Lower leg skin (tissue), 4 donors: ENCODE measurements at regions not wholly inside any gene's neighbourhood (a gene's known extent, or its start where the extent isn't known, plus 50 kb on each side); places are given as distances from the start of the nearest gene placed in this dataset.

Experiments used
- DNase-seq, 2 donors: peaks; one replicate each; pipeline ENCODE4 v3.0.0-alpha.2; 2019; ENCODE audit warnings: low spot score in 2 of 2
- H3K4me3 ChIP-seq: fragments of 200-600 bp; sonication (generic); 2 replicates; pipeline ENCODE4 v1.5.1; 2017; ENCODE audit warnings: mild to moderate bottlenecking, low read depth; ENCODE audit not compliant: poor library complexity, severe bottlenecking
- POLR2A ChIP-seq, 2 donors: fragments of 450-650 bp; IDR thresholded peaks; one replicate each; pipeline ENCODE4 v1.6.1; 2016 to 2017; ENCODE audit warnings: antibody characterized with exemption in 2 of 2, mild to moderate bottlenecking in 1 of 2, moderate library complexity in 1 of 2
- WGBS, 2 donors: methylation state at CpG; one replicate each; pipeline ENCODE4 v1.1.5; 2018; 5-methylcytosine and 5-hydroxymethylcytosine counted together
- intact Hi-C: fragments of 100-400 bp; cut with DNase I; formaldehyde crosslinking; loops from one replicate; pipeline ENCODE4 v1.15.0; 2023; ENCODE audit warnings: low total_unique reads
- TF ChIP-seq, protein P1 (sequence below), 3 donors: fragments of 450-650 bp; IDR thresholded peaks; one replicate each; pipeline ENCODE4 v1.5.1; 2016; ENCODE audit warnings: antibody characterized with exemption in 3 of 3, mild to moderate bottlenecking in 3 of 3, moderate library complexity in 2 of 3

DNA sequence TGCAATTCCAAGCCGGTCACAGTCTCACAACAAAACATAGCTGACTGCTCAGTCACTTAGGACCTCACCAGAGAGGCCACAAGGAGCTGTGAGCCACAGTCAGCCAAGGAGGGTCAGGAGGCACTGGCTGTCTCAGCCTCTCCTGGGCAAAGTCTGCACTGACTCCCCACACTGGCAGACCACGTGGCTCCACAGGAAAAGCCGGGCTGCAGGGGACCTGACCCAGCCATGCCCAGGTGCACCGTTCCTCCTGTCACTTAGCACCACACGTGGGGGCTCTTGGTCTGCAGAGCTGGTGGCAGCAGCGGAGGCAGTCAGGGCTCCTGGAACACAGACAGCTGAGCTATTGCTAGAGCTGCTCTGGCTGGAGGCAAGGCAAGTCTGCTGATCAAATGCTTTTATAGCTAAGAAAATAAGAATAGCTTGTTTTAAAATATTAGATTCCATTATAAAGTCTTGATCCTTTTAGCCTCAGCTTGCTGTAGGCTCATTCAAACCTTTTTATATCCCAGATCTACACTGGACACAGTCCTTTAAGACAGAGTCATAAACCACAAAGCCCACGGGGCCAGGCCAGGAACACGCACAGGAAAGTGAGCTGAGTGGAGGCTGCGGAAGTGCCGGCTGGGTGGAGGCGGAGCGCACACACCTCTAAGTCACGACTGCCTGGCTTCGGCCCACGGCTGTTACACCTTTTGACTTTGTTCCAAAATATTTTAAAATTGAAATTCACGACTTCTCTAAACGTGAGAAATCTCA is 744.1 kb downstream of the UQCRFS1 start:
- WGBS, 2 donors: 8 to 16% methylated on average over 17 of the region's 17 CpGs
- no peak overlapping the region for H3K4me3 ChIP-seq
- TF ChIP-seq, protein P1, sequence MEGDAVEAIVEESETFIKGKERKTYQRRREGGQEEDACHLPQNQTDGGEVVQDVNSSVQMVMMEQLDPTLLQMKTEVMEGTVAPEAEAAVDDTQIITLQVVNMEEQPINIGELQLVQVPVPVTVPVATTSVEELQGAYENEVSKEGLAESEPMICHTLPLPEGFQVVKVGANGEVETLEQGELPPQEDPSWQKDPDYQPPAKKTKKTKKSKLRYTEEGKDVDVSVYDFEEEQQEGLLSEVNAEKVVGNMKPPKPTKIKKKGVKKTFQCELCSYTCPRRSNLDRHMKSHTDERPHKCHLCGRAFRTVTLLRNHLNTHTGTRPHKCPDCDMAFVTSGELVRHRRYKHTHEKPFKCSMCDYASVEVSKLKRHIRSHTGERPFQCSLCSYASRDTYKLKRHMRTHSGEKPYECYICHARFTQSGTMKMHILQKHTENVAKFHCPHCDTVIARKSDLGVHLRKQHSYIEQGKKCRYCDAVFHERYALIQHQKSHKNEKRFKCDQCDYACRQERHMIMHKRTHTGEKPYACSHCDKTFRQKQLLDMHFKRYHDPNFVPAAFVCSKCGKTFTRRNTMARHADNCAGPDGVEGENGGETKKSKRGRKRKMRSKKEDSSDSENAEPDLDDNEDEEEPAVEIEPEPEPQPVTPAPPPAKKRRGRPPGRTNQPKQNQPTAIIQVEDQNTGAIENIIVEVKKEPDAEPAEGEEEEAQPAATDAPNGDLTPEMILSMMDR (IDR thresholded peaks at IDR 0.05): no peak
- no peak for TF ChIP-seq POLR2A (IDR thresholded peaks at IDR 0.05)
- DNase-seq: no peak
- intact Hi-C loops: loop anchor here (10.0 kb wide), 1 partner anchor 256 kb away; no protein-coding TSS in a partner anchor

DNA sequence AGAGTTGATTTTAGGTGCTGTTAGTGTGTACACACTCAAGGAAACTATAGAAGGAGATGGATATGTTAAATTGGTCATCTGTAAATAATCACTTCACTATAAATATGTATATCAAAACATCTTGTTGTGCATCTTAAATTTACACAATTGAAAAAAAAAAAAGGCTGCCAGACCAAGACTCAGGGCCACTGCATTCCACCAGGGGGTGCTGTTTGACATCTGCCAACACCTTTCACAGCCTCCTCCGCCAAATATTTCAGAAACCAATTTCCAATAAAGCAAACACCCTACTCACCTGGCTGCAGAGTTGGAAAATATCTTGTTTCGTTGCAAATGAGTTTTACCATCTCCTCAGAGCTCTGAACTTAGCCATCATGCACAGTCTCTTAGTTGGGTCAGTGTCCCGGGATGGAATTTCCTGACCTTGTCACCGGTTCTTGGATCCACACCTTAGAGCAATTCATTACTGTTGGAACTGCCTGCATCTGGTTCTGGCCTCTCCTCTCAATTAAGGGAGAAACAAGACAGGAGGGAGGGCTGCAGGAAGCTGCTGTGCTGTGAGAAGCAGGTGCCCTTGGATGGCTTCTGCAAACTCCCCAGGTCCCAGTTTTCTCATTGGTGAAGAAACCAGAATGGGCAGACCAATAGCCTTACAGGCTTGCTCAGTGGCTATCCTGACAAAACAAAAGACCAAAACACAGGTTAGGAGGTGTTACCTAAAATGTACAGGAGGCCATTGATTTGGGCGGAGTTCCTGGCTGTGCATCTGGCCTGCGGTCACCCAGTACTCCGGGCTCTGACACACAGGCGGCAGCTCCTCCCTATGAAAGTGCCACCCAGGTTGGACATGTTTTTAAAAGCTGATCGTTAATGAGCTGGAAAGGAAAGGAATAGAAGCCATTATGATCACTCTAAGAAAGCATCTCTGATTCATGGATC is 746.6 kb downstream of the UQCRFS1 start:
- DNase-seq: peak in 1 of 2 donors; percentile 88

DNA sequence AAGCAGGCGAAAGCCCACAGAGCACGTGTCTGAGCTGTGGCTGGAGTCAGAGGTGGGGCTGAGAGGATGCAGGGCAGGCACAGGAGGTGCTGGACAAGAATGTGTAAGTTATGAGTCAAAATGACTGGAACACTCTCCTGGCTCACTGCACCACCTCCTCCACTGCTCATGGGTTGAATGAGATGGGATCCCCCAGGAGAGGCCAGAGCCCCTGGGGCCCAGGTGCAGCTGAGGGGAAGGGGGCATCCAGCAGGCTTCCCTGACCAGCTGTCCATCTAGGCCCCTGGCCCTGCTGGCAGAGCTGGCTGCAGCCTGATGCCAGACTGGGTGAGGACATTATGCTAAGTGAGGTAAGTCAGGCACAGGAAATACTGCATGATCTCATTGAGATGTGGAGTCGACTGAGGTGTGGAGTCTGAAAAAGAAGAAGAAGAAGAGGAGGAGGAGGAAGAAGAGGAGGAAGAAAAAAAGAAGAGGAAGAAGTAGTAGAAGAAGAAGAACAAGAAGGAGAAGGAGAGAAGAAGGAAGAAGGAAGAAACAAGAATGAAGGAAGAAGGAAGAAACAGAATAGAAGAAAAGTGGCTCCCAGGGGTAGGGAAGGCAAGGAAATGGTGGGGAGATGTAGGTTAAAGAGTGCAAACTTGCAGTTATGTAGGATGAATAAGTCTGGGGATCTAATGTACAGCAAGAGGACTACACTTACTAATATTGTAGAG is 747.4 kb downstream of the UQCRFS1 start:
- TF ChIP-seq POLR2A (IDR thresholded peaks at IDR 0.05): no peak
- TF ChIP-seq, protein P1 (IDR thresholded peaks at IDR 0.05): no peak
- H3K4me3 ChIP-seq: no peak overlapping the region
- intact Hi-C loops: loop anchor here (10.0 kb wide), 1 partner anchor 259 kb away; no protein-coding TSS in a partner anchor
- WGBS, 2 donors: 73 to 79% methylated on average over 3 of the region's 3 CpGs
- peak in 1 of 2 donors; percentile 79 for DNase-seq

More for the DNA sequence above, 746.6 kb downstream of the UQCRFS1 start:
- intact Hi-C loops: loop anchor here (10.0 kb wide), 1 partner anchor 258 kb away; no protein-coding TSS in a partner anchor
- 56 to 62% methylated on average over 9 of the region's 9 CpGs for WGBS, 2 donors
- no peak overlapping the region for H3K4me3 ChIP-seq
- no peak for TF ChIP-seq POLR2A (IDR thresholded peaks at IDR 0.05)
- TF ChIP-seq, protein P1 (IDR thresholded peaks at IDR 0.05): no peak

DNA sequence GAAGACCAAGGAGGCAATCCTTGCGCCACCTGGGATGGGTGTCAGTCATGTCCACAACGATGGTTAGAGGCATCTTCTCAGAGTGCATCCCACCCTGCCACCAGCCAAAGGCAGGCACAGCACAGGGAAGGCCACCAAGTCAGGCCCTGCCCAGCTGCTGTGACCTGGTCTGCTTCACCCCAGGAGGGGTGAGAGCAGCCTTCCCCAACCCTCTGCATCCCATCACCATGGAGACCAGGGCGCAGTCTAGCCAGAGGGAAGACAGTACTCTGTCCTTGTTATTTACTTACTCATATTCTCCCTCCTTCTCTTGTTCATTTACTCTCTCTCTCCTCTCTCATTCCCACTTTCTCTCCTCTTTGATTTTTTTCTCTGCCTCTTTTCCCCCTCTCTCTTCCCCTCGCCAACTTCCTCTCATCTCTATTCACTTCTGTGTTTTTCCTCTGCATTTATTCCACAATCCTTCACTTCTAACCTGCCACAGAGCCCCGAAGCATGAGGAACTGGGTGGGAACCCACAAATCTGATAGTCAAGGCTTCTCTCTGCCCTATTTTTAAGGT is 749.4 kb downstream of the UQCRFS1 start:
- intact Hi-C loops: loop anchor here (10.0 kb wide), 1 partner anchor 261 kb away; no protein-coding TSS in a partner anchor
- no peak overlapping the region for H3K4me3 ChIP-seq
- no peak for TF ChIP-seq POLR2A (IDR thresholded peaks at IDR 0.05)
- TF ChIP-seq, protein P1 (IDR thresholded peaks at IDR 0.05): no peak
- WGBS, 2 donors: 79 to 85% methylated on average over 5 of the region's 5 CpGs
- peak in 1 of 2 donors; percentile 42 for DNase-seq

DNA sequence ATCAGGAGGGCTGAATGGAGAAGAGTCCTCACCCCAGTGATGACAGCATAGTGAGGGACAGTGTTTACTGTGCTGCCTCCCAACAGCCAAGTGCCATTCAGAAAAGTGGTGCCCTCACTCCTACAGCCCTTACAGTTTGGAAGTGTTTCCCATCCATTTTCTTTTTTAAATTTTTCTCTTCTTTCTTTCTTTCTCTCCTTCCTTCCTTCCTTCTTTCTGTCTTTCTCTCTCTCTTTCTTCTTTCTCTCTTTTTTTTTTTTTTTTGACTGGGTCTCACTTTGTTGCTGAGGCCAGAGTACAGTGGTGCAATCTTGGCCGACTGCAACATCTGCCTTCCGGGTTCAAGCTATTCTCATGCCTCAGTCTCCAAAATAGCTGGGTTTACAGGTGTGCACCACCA is 755.3 kb downstream of the UQCRFS1 start:
- intact Hi-C loops: no loop called here
- 89 to 100% methylated on average over 2 of the region's 2 CpGs for WGBS, 2 donors
- H3K4me3 ChIP-seq: no peak overlapping the region
- DNase-seq: no peak
- TF ChIP-seq POLR2A (IDR thresholded peaks at IDR 0.05): no peak
